GM18507 (cell line): ENCODE measurements at regions not wholly inside any gene's neighbourhood (a gene's known extent, or its start where the extent isn't known, plus 50 kb on each side); places are given as distances from the start of the nearest gene placed in this dataset.
"Not testable (repeated sequence)": the region's sequence is repeated elsewhere in the genome, so short reads cannot be mapped to it uniquely, and the experiment has no call there.

Experiments
- DNase-seq: peaks from one replicate; pipeline ENCODE4 v3.0.0; 2011; ENCODE audit warnings: low read depth; ENCODE audit not compliant: insufficient read length; ENCODE audit errors: extremely low spot score
- FAIRE-seq: peaks from 2 replicates; lab custom pipeline; 2011; peaks lifted over from hg19 to GRCh38; lab: Jason Lieb, UNC

DNA sequence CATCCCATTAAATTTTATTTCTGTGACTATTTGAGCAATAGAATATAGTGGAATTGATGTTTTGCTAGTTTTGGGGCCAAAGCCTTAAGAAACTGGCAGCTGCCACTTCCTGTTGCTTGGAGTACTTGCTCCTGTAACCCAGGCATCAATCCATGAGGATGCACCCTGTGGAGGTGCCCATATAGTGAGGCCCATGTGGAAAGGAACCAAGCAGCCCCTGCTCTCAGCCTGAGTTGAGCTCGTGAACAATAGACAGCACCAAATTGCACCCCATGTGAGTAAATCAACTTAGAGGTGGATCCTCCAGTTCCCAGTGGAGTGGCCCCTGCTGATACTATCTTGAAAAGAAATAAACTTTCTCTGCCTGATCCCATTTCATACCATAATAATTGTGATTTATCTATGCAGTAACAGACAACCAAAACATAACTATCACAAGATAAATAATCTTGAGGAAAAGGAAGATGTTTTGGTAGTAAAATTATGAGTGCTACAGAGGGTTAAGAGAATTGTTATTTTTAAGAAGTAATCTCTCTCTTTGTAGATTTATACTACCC lies 481.9 kb downstream of the TBC1D32 start:
- FAIRE-seq (no peak), DNase-seq (no peak)

DNA sequence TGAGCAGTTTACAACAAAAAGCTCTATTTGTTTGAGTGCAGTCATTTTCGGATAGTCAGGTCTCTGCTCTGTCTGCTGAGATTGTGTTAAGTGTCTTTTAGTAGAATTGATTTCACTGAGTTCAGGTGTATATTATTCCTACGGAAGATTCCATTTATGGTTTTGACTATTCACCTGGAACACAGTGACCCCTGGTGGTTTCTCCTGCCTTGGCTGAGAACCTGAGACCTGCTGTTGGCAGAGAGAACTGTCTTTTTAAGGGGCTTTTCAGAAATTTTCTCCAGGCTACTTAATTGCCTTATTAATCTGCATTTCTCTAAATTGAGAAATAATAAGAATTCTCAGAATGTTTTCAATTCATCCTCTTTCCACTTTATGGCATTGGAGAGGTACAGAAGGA lies 508.0 kb downstream of the TBC1D32 start:
- FAIRE-seq (peak; percentile 21), DNase-seq (no peak)

DNA sequence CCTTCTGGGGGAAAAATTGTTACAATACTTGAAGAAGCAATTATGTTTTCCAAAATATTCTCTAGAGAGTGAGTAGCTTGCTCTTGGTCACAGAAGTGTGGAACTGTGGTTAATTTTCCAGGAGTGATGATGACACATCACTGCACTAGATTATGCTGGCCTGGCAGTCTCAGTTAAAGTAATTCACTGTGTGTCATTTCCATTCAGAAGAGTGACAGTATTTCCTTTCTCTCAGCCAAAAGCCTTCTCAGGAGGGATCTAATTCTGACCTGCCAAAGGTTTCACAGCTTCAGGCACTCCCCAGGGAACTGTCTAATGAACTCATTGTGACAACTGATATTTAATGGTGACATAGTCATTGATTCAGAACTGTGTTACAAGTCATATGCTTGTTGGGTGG lies 517.5 kb downstream of the TBC1D32 start:
- DNase-seq: no peak
- no peak for FAIRE-seq

DNA sequence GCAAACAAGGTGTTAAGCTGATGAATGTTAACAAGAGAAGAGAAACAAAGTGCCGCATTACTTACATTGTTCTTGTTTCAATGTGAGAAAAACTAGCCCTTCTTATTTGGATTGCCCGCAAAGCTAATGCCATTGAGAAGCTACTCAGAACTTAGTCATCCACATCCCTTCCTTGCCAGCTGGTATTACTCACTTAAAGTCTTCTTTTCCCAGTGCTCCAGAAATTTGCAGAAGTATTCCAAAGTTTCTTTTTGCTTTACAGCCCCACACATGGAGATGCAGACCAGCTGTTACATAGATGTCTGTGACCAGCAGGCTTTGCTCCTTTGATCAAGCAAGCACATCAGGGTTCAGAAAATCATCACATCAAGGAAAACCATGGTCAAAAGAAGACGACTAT lies 529.0 kb downstream of the TBC1D32 start:
- FAIRE-seq (no peak), DNase-seq (no peak)

DNA sequence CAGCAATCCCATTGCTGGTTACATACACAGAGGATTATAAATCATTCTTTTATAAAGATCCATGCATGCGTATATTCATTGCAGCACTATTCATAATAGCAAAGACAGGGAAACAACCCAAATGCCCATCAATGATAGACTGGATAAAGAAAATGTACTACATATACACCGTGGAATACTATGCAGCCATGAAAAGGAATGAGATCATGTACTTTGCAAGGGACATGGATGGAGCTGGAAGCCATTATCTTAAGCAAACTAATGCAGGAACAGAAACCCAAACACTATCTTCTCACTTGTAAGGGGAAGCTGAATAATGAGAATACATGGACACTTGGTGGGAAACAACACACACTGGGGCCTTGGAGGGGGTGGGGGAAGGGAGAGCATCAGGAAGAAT lies 529.7 kb downstream of the TBC1D32 start:
- no peak for FAIRE-seq
- DNase-seq: no peak

DNA sequence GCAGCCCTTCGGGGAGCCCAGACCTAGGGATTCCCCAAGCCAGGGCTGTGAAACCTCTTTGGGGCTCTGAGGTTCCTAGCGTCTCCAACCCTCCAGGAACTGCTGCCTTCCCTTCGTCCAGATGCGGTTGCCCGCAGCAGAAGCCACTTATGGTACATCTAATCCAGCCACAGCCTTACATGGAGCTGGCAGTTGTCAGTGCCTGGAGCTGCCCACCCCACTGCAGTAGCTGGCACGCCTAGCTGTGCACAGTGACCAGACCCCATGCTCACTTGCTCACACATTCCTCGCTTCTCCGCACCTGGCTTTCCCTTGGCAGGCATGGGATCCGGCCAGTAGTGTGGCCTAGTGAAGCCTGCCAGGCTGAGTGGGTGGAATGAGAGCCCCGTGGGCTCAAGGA lies 547.6 kb downstream of the TBC1D32 start:
- DNase-seq: no peak
- no peak for FAIRE-seq

DNA sequence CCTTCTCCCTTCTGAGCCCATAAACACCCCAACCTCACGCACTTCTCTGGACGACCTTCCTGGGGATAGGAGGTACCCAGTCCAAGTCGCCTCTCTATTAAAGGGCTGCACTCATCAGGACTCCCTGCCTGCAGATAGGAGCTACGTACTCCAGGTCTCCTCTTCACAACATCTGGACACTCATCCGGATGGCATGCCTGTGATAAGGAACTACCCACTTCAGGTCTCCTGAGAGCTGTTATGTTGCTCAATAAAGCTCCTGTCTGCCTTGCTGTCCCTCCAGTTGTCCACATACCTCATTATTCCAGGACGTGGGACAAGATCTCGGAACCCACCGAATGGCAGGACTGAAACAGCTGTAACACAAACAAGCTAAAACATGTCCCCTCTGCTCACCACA lies 548.0 kb downstream of the TBC1D32 start:
- FAIRE-seq: no peak
- no peak for DNase-seq

DNA sequence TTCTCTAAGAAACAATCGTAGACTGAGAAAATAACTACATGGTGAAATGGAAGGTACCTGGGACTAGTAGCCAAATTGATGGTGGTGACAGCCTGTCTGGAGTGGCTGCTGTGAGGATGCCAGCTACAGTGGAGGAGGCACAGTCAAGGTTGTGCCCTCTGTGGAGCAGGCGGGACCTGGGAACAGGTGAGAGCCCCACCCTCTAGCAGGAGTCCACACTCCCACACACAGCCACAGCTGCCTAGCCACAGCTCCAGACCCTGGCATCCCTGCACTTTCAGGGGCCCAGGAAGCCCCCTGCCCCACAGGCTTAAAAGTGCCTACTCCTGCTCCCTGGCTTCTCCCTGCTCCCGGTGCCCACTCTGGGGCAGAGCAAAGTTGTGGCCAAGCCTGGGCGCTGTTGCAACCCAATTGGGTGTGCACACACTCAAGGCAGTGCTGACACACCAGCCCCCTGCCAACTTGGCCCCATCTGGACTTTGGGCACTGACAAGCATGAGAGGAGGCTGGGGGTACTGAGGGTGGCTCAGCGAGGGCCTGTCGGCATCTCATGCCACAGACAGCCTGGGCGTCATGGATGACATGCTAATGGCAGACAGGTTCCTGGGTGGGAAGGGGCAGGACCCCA lies 548.7 kb downstream of the TBC1D32 start:
- no peak for DNase-seq
- FAIRE-seq: no peak

DNA sequence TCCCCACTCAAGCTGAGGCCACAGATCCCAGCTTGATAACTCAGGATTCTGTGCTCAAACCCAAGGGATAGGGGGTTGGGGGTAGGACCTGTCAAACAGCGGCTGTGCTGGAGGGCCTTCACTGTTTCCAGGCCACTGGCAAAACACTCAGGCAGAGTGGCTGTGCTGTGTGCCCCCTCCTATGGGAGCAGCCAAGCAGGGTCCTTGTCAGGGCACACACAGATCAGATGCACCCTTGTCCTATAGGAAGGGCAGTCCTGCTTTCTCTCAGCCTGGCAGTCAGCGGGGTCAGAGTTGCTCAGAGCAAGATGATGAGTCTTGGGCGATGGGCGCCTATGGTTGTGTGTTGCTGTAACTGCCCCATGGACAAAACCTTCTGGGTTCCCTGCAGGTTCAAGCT lies 554.8 kb downstream of the TBC1D32 start:
- no peak for DNase-seq
- no peak for FAIRE-seq

DNA sequence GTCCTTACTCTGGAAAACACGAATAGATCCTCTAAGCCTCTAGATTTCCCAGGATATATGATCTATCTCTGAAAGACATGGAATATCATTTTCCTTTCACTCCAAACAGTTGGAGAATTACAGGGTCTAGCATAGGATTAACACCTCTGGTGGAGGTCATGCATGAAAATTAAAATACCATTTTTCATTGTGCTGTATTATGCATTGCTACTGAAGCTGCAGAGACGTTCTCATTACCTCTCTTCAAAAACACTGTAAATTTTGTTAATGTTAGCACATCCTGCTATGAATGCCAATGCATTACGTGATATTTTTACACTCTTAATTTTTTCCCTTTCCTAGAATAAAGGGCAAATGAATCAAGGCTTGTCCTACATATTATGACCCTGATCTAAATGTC lies 558.6 kb downstream of the TBC1D32 start:
- DNase-seq (no peak), FAIRE-seq (no peak)

DNA sequence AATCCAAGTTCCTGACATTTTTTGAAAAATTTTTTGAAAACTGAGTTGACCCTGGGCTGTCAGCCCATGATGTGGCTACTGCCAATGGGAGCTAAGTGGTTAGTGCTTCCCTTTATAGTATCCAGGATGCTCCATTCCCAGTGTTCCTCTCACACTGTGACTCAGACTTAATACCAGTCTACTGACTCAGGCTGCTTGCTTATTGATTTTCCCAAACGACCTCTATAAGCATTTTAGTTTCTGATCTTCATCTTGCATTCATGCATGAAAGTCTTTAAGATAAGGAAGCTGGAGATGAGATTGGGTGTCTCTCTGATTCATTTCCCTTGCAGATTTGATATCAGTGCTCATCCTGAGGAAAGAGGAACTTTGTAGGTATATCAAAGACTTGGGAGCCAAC lies 560.0 kb downstream of the TBC1D32 start:
- DNase-seq (no peak), FAIRE-seq (no peak)

DNA sequence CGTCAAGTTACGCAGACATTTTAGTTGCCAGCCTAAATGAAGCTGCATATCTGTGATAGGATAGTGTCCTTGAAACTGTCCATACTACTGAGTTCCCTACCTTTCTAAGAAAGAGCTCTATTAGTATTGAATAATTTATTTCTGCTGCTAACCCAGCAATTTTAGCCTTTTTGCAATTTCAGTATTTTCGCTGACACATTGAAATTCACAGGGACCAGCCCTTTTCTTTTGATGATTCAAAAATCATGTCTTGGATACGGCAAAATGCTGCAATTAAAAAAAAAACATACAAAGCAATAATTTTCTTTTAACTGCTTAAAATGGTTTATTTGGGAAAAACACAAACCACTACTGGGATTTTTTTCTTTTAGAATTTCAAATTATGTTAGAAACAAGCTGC lies 563.3 kb downstream of the TBC1D32 start:
- DNase-seq (no peak), FAIRE-seq (no peak)

DNA sequence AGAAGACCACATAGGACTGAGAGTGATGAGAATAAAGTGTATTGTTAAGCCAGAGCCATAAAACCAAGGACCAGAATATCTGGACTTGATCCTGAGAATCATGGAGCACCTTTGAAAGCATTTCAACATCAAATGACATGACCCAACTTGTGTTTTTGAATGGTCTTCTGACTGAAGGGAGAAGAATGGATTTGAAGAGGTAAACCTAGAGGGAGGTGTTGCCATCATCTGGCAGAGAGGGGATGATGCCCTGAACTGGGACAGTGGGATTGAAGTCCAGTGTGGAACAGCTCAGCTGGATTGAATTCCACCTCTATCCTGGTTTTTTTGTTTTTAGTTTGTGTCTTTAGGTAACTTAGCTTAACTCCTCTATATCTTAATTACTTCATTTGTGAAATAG lies 570.0 kb downstream of the TBC1D32 start:
- FAIRE-seq: no peak
- no peak for DNase-seq

DNA sequence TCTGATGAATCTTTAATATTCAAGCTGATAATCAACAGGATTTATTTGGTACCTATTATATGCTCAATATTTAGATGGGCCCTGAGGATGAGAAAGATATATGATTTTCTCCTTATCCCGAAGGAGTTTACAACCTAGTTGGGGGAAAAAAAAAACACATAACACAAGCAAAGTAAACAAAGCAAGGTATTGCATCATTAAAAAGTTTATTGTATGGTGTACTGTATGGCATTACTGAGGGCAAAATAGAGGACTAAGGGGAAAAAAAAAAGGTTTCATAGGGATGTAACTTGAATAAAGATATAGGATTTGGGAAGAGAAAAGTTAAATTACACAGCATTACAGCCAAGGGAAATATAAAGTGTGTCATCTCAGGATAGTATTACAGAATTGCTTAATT lies 574.7 kb downstream of the TBC1D32 start:
- no peak for FAIRE-seq
- no peak for DNase-seq

DNA sequence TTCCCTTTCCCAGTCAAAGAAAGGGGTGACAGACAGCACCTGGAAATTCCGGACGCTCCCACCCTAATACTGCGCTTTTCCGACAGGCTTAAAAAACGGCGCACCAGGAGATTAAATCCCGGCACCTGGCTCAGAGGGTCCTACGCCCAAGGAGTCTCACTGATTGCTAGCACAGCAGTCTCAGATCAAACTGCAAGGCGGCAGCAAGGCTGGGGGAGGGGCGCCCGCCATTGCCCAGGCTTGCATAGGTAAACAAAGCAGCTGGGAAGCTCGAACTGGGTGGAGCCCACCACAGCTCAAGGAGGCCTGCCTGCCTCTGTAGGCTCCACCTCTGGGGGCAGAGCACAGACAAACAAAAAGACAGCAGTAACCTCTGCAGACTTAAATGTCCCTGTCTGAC lies 585.7 kb downstream of the TBC1D32 start:
- FAIRE-seq, DNase-seq: not testable (repeated sequence)

DNA sequence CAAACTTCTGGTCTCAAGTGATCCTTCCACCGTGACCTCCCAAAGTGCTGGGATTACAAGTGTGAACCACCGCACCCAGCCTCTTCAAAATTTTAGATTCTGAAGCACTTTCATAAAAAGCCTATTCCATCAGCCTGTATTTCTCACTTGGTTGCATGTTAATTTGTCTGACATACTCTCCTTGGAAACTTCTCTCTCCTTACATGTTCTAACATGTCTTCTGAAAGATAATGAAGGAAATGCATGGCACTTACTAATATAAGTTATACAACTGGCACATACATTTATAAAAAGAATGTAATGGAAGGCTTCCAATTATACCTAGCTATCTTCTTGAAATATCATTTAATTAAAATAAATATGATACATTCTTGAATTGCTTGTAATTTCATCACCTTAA lies 597.5 kb downstream of the TBC1D32 start:
- FAIRE-seq: no peak
- no peak for DNase-seq

DNA sequence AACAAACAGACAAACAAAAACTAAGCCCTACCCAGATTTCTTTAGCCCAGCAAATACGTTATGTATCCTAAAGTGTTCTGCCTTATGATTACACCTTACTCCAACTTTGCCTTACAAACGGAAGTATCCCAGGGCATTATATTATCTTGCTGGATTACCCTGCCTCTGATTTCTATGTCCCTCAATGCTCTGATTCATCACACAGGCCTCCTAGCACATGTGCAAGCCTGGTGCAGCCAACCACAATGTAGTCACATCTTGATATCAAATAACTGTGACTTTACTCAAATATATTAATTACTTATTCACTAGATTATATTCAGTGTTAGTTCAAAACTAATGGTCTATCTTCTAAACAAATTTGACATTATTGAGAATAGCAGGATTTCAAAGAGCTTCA lies 598.6 kb downstream of the TBC1D32 start:
- FAIRE-seq (no peak), DNase-seq (no peak)

DNA sequence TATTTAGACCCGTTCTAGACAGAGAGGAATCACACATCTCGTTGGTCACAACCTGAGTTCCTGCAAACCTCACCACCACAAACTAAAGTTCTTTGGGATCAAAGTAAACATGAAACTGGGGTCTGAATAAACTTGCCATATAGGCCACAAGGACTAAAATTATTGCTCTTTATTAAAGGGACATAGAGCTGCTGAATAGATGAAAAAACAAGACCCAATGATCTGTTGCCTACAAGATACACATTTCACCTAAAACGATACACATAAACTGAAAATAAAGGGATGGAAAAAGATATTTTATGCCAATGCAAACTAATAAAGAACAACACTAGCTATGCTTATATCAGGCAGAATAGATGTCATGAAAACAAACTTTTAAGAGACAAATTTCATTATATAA lies 623.0 kb downstream of the TBC1D32 start:
- no peak for DNase-seq
- no peak for FAIRE-seq

DNA sequence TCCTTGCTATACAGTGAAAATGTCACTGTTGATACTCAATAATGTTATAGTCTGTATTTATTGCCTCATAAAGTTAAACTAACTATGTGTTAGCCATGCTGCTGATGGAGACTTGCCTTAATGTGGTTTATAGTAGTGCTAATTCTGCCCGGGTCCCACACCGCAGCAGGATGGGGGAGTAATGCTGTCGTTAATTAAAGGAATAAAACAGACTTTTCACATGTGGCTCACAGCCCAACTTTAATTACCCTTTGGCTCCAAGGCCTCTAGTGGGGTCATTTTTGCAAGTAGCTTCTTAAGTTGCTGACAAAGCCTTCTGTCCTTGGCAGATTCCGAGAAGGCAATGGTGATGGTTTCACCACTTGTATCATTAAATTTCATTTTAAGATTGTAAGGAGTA lies 634.3 kb downstream of the TBC1D32 start:
- FAIRE-seq (no peak), DNase-seq (no peak)

DNA sequence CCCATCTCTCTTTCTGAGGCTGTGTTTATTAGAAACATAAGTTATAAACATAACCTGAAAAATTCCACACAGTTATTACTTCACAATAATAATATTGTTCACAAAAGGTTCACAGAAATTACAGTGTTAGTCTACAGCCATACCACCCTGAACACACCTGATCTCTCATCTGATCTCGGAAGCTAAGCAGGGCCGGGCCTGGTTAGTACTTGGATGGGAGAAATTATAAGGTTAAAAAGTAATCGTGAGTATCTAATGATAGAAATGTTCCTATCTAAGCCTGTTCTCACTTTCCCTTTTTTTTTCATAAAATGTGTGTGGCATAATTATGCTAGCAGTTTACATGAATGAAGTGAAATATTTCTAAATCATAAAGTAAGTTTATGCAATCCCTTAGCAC lies 647.8 kb downstream of the TBC1D32 start:
- DNase-seq: no peak
- FAIRE-seq: no peak

DNA sequence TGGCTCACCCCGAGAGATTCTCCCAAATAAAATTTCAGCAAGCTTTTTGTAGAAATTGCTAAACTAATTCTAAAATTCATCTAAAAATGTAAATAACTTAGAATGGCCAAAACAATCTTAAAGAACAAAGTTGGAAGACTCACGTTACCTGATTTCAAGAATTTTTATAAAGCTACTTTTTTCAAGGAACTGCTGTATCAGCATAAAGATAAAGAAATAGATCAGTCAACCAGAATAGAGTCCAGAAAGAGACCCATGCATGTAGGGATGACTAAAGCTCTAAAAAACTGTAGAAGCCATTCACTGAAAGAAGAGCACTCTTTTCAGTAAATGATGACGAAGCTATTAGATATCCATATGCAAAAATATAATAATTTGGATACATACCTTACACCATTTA lies 652.1 kb downstream of the TBC1D32 start:
- FAIRE-seq (no peak), DNase-seq (no peak)

DNA sequence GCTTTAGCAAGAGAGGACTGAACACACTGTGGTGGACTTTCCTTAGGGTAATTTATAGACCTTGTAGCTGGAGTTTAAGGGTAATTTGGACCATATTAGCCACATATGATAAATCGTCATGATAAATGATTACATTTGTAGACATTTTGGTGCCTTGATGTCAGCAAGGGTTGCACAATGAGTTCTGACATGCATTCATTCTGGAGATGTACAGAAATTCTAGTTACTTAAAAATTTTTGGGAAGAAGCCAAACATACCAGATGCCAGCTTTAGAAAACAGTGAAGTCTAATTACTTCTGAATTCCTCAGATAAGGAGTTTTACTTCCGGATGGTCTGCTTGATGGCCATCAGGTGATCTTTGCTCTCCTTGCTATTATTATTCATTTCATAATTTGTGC lies 653.1 kb downstream of the TBC1D32 start:
- FAIRE-seq (no peak), DNase-seq (no peak)
